ENCODE measurements at regions not wholly inside any gene's neighbourhood (a gene's known extent, or its start where the extent isn't known, plus 50 kb on each side); places are given as distances from the start of the nearest gene placed in this dataset.

- Histone ChIP-seq H4K5ac (ENCODE audit: insufficient read length, low read depth, low read length) (no peak overlapping the region), H3K9me3 (ENCODE audit: insufficient read depth in 2 of 2, low read depth in 1 of 2, low read length in 1 of 2) (no peaks in the 10 kb centered on the region), H2BK12ac (ENCODE audit: low read depth, low read length) (no peak overlapping the region), H2BK120ac (replicated peaks; ENCODE audit: low read depth, low read length) (no peak overlapping the region), H2AFZ (ENCODE audit: low read length) (no peak overlapping the region), H2BK15ac (ENCODE audit: low read length) (no peak overlapping the region), H2BK20ac (ENCODE audit: low read length) (no peak overlapping the region), H3K23me2 (ENCODE audit: low read depth, low read length) (no peaks in the 10 kb centered on the region), H3K4me1 (replicated peaks in 1 of 4; ENCODE audit: control insufficient read depth in 3 of 4, insufficient read depth in 4 of 4, low read length in 3 of 4) (no peaks in the 10 kb centered on the region), H2AK5ac (ENCODE audit: low read depth, low read length) (no peak overlapping the region), H3K56ac (replicated peaks; ENCODE audit: insufficient read length, low read depth, low read length) (no peak overlapping the region), H3K14ac (ENCODE audit: insufficient read length) (no peak overlapping the region), H3K4me3 (ENCODE audit: extremely low read depth in 1 of 4, insufficient read depth in 2 of 4, low read depth in 3 of 4, low read length in 4 of 4) (no peak overlapping the region), H3K79me2 (ENCODE audit: control insufficient read depth in 1 of 2, insufficient read depth in 2 of 2, low read length in 2 of 2) (no peaks in the 10 kb centered on the region), H3K79me1 (ENCODE audit: low read depth, low read length) (no peaks in the 10 kb centered on the region), H2BK5ac (ENCODE audit: low read depth, low read length) (no peak overlapping the region), H3K4me2 (ENCODE audit: insufficient read depth in 1 of 2, low read depth in 2 of 2, low read length in 2 of 2) (no peak overlapping the region), H3K18ac (ENCODE audit: extremely low read depth, low read length) (no peak overlapping the region), H3K4ac (replicated peaks; ENCODE audit: insufficient read length, low read depth, low read length) (no peak overlapping the region), H3K27ac (ENCODE audit: low read depth, low read length) (no peak overlapping the region), H3K9ac (replicated peaks in 1 of 4; ENCODE audit: extremely low read depth in 1 of 4, low read depth in 3 of 4, low read length in 3 of 4) (no peak overlapping the region), H3K36me3 (ENCODE audit: control insufficient read depth in 2 of 4, insufficient read depth in 4 of 4, low read length in 3 of 4) (no peaks in the 10 kb centered on the region), H4K91ac (replicated peaks; ENCODE audit: insufficient read length, low read length) (no peak overlapping the region), H3K23ac (ENCODE audit: insufficient read length) (no peak overlapping the region), H4K8ac (ENCODE audit: extremely low read depth, insufficient read depth, low read length) (no peak overlapping the region; the same call in 1 of the 2 replicates), H4K20me1 (replicated peaks in 1 of 2; ENCODE audit: control insufficient read depth in 1 of 2, insufficient read depth in 2 of 2, low read length in 2 of 2) (no peaks in the 10 kb centered on the region), H3K27me3 (replicated peaks in 1 of 4; ENCODE audit: control insufficient read depth in 3 of 4, extremely low read depth in 1 of 4, insufficient read depth in 3 of 4, low read length in 3 of 4) (no peaks in the 10 kb centered on the region)
- no peak for DNase-seq (ENCODE audit: low read depth in 1 of 2, low spot score in 2 of 2)
- no peak for FAIRE-seq
- 93% methylated on average over 2 of the region's 2 CpGs; no CpG with 5 or more reads in 1 of the 2 experiments for WGBS, 2 experiments (ENCODE audit: extremely low coverage in 1 of 2, insufficient coverage in 1 of 2, insufficient read length in 1 of 2, insufficient replicate concordance in 2 of 2, low coverage in 1 of 2, low lambda C conversion rate in 2 of 2, missing lambda C conversion rate in 1 of 2)
- ChIA-PET POLR2A (ENCODE audit: partially characterized antibody) (no interaction called here), CTCF (ENCODE audit: partially characterized antibody) (no interaction called here)
- TF ChIP-seq HDAC2 (IDR thresholded peaks at IDR 0.05; ENCODE audit: borderline replicate concordance in 1 of 2, low read depth in 2 of 2, low read length in 2 of 2) (no peak), USF2 (IDR thresholded peaks at IDR 0.05; ENCODE audit: low read length) (no peak)
Measured at GRCh38 chr7:51764976-51765375, 448.4 kb upstream of the COBL start.

Measured in H1 (cell line).